Stomach (tissue), 4 donors: ENCODE measurements at regions not wholly inside any gene's neighbourhood (a gene's known extent, or its start where the extent isn't known, plus 50 kb on each side); places are given as distances from the start of the nearest gene placed in this dataset.

Source experiments
- CTCF ChIP-seq, 7 experiments: fragments of 450-650 bp in 4 of 7; fragments of 200-600 bp in 3 of 7; sonication (generic) in 3 of 7; IDR thresholded peaks; one replicate each; pipeline ENCODE4 v1.5.1; 2016 to 2019; ENCODE audit warnings: antibody characterized with exemption in 7 of 7, control low read depth in 2 of 7, mild to moderate bottlenecking in 1 of 7
- POLR2AphosphoS5 ChIP-seq, 3 donors: sonication (generic); formaldehyde crosslinking; IDR thresholded peaks; one replicate each; pipeline ENCODE4 v1.6.1; 2016; ENCODE audit warnings: antibody characterized with exemption in 3 of 3

- TF ChIP-seq CTCF (IDR thresholded peaks at IDR 0.05) (no peak), POLR2AphosphoS5 (IDR thresholded peaks at IDR 0.05) (no peak)
These were observed 1576.5 kb downstream of the PCDH9 start for GRCh38 chr13:65653613-65654012.
